Endothelial cell of umbilical vein (primary cell): ENCODE measurements at regions not wholly inside any gene's neighbourhood (a gene's known extent, or its start where the extent isn't known, plus 50 kb on each side); places are given as distances from the start of the nearest gene placed in this dataset.

Experiments
- MAX ChIP-seq: IDR thresholded peaks from 2 replicates; pipeline ENCODE4 v1.6.1; 2011; ENCODE audit not compliant: insufficient read depth, insufficient read length
- POLR2A ChIP-seq: IDR thresholded peaks from 2 replicates; pipeline ENCODE4 v1.6.1; 2012; ENCODE audit warnings: low read depth, mild to moderate bottlenecking, control low read depth, low read length

- TF ChIP-seq MAX = no peak
- TF ChIP-seq POLR2A = no peak
Measured at GRCh38 chr5:97600486-97600885, 417.4 kb upstream of the RIOK2 start.
